ENCODE measurements at regions not wholly inside any gene's neighbourhood (a gene's known extent, or its start where the extent isn't known, plus 50 kb on each side); places are given as distances from the start of the nearest gene placed in this dataset.
A peak's percentile ranks its signal among the peaks of the same experiment; 100 is the strongest.

DNA sequence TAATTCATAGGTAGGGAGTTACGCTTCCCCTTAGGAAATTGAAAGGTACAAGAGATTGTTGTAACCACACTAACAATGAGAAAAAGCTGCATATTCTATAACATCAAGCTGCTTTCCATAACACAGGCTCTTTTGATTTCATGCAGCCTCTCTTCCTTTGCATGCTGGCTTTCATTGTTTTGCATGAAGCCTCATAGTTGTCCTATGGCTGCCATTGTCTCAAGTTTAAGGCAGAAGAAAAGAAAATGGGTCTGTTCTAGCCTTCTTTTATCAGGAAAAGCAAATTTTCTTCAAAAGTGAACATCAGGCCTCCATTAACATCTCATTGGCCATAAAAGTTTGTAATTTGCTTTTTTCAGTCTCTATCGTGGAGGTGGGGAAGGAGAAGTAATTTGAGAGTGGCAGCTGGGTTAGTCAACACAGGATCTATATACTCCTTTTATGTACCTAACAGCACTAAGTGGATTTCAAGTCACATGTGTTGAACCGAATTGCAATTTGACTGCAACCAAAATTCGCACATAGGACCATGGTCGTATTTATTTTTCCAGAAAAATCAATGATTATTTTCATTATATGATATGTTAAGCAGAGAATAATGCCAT is 248.5 kb upstream of the RND3 start:
- DNase-seq (ENCODE audit: low spot score), result no peak
- TF ChIP-seq, protein P1, sequence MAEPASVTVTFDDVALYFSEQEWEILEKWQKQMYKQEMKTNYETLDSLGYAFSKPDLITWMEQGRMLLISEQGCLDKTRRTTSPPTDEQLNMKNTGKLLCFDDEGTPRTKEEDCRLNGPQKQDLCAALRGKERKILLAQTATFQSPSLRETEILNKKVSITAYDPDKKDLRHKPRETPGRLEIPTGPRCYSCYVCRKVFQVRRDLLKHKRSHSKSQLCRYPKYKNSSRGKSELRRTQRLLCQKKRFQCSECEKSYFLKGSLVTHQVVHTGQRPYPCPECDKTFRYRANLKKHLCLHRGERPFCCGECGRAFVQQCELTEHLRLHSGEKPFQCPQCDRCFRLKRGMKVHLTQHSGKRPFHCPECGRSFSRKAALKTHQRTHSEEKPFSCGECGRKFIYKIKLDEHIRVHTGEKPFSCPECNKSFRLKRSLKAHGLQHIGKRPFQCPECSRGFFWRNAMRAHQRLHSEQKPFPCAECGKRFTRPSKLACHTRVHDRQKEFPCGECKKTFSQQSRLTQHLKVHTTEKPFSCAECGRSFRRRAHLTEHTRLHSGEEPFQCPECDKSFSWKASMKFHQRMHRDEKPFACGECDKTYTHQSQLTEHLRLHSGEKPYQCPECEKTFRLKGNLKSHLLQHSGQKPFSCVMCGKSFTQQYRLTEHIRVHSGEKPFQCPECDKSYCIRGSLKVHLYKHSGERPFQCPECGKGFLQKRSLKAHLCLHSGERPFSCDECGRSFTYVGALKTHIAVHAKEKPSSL (CRISPR knock-in tag; conservative IDR thresholded peaks at IDR 0.05), result 0 out of 2 replicates have a peak, but pooled peaks have one; percentile 65
- TF ChIP-seq, protein P2, sequence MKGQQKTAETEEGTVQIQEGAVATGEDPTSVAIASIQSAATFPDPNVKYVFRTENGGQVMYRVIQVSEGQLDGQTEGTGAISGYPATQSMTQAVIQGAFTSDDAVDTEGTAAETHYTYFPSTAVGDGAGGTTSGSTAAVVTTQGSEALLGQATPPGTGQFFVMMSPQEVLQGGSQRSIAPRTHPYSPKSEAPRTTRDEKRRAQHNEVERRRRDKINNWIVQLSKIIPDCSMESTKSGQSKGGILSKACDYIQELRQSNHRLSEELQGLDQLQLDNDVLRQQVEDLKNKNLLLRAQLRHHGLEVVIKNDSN (CRISPR knock-in tag; IDR thresholded peaks at IDR 0.05), result no peak
- TF ChIP-seq NFE2L1 (CRISPR knock-in tag; IDR thresholded peaks at IDR 0.05), result 0 out of 2 replicates have a peak, but pooled peaks have one; percentile 29
- no peak for TF ChIP-seq ZNF263 (CRISPR knock-in tag; IDR thresholded peaks at IDR 0.05; ENCODE audit: low read depth)
- TF ChIP-seq, protein P3, sequence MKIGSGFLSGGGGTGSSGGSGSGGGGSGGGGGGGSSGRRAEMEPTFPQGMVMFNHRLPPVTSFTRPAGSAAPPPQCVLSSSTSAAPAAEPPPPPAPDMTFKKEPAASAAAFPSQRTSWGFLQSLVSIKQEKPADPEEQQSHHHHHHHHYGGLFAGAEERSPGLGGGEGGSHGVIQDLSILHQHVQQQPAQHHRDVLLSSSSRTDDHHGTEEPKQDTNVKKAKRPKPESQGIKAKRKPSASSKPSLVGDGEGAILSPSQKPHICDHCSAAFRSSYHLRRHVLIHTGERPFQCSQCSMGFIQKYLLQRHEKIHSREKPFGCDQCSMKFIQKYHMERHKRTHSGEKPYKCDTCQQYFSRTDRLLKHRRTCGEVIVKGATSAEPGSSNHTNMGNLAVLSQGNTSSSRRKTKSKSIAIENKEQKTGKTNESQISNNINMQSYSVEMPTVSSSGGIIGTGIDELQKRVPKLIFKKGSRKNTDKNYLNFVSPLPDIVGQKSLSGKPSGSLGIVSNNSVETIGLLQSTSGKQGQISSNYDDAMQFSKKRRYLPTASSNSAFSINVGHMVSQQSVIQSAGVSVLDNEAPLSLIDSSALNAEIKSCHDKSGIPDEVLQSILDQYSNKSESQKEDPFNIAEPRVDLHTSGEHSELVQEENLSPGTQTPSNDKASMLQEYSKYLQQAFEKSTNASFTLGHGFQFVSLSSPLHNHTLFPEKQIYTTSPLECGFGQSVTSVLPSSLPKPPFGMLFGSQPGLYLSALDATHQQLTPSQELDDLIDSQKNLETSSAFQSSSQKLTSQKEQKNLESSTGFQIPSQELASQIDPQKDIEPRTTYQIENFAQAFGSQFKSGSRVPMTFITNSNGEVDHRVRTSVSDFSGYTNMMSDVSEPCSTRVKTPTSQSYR (CRISPR knock-in tag; IDR thresholded peaks at IDR 0.05), result no peak
- no peak for TF ChIP-seq ZNF232 (CRISPR knock-in tag; IDR thresholded peaks at IDR 0.05)
- TF ChIP-seq EMX1 (CRISPR knock-in tag; IDR thresholded peaks at IDR 0.05), result no peak
- TF ChIP-seq TCF7 (CRISPR knock-in tag; IDR thresholded peaks at IDR 0.05; ENCODE audit: low read depth), result no peak
- TF ChIP-seq, protein P4, sequence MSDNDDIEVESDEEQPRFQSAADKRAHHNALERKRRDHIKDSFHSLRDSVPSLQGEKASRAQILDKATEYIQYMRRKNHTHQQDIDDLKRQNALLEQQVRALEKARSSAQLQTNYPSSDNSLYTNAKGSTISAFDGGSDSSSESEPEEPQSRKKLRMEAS (CRISPR knock-in tag; IDR thresholded peaks at IDR 0.05), result 0 out of 2 replicates have a peak, but pooled peaks have one; percentile 26
- no peak for TF ChIP-seq ZNF219 (CRISPR knock-in tag; IDR thresholded peaks at IDR 0.05; ENCODE audit: borderline replicate concordance)
- TF ChIP-seq, protein P5, sequence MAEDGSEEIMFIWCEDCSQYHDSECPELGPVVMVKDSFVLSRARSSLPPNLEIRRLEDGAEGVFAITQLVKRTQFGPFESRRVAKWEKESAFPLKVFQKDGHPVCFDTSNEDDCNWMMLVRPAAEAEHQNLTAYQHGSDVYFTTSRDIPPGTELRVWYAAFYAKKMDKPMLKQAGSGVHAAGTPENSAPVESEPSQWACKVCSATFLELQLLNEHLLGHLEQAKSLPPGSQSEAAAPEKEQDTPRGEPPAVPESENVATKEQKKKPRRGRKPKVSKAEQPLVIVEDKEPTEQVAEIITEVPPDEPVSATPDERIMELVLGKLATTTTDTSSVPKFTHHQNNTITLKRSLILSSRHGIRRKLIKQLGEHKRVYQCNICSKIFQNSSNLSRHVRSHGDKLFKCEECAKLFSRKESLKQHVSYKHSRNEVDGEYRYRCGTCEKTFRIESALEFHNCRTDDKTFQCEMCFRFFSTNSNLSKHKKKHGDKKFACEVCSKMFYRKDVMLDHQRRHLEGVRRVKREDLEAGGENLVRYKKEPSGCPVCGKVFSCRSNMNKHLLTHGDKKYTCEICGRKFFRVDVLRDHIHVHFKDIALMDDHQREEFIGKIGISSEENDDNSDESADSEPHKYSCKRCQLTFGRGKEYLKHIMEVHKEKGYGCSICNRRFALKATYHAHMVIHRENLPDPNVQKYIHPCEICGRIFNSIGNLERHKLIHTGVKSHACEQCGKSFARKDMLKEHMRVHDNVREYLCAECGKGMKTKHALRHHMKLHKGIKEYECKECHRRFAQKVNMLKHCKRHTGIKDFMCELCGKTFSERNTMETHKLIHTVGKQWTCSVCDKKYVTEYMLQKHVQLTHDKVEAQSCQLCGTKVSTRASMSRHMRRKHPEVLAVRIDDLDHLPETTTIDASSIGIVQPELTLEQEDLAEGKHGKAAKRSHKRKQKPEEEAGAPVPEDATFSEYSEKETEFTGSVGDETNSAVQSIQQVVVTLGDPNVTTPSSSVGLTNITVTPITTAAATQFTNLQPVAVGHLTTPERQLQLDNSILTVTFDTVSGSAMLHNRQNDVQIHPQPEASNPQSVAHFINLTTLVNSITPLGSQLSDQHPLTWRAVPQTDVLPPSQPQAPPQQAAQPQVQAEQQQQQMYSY (CRISPR knock-in tag; IDR thresholded peaks at IDR 0.05), result no peak
- TF ChIP-seq, protein P6, sequence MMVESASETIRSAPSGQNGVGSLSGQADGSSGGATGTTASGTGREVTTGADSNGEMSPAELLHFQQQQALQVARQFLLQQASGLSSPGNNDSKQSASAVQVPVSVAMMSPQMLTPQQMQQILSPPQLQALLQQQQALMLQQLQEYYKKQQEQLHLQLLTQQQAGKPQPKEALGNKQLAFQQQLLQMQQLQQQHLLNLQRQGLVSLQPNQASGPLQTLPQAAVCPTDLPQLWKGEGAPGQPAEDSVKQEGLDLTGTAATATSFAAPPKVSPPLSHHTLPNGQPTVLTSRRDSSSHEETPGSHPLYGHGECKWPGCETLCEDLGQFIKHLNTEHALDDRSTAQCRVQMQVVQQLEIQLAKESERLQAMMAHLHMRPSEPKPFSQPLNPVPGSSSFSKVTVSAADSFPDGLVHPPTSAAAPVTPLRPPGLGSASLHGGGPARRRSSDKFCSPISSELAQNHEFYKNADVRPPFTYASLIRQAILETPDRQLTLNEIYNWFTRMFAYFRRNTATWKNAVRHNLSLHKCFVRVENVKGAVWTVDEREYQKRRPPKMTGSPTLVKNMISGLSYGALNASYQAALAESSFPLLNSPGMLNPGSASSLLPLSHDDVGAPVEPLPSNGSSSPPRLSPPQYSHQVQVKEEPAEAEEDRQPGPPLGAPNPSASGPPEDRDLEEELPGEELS (CRISPR knock-in tag; IDR thresholded peaks at IDR 0.05), result peak; percentile 14; the same call in 1 of the 2 replicates
- no peak for TF ChIP-seq NR2C2 (CRISPR knock-in tag; IDR thresholded peaks at IDR 0.05)
- TF ChIP-seq, protein P7, sequence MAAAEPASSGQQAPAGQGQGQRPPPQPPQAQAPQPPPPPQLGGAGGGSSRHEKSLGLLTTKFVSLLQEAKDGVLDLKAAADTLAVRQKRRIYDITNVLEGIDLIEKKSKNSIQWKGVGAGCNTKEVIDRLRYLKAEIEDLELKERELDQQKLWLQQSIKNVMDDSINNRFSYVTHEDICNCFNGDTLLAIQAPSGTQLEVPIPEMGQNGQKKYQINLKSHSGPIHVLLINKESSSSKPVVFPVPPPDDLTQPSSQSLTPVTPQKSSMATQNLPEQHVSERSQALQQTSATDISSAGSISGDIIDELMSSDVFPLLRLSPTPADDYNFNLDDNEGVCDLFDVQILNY (CRISPR knock-in tag; IDR thresholded peaks at IDR 0.05), result no peak
- TF ChIP-seq SP1 (CRISPR knock-in tag; conservative IDR thresholded peaks at IDR 0.05), result peak; percentile 58; the same call in 1 of the 2 replicates
- no peak for TF ChIP-seq SOX15 (CRISPR knock-in tag; IDR thresholded peaks at IDR 0.05)
- TF ChIP-seq, protein P8, sequence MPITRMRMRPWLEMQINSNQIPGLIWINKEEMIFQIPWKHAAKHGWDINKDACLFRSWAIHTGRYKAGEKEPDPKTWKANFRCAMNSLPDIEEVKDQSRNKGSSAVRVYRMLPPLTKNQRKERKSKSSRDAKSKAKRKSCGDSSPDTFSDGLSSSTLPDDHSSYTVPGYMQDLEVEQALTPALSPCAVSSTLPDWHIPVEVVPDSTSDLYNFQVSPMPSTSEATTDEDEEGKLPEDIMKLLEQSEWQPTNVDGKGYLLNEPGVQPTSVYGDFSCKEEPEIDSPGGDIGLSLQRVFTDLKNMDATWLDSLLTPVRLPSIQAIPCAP (CRISPR knock-in tag; IDR thresholded peaks at IDR 0.05), result no peak
- no peak for TF ChIP-seq GTF2I (CRISPR knock-in tag; conservative IDR thresholded peaks at IDR 0.05)
- TF ChIP-seq, protein P9, sequence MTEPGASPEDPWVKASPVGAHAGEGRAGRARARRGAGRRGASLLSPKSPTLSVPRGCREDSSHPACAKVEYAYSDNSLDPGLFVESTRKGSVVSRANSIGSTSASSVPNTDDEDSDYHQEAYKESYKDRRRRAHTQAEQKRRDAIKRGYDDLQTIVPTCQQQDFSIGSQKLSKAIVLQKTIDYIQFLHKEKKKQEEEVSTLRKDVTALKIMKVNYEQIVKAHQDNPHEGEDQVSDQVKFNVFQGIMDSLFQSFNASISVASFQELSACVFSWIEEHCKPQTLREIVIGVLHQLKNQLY (CRISPR knock-in tag; IDR thresholded peaks at IDR 0.05), result no peak
- no peak for TF ChIP-seq FOXP1 (CRISPR knock-in tag; IDR thresholded peaks at IDR 0.05; ENCODE audit: borderline replicate concordance)
- TF ChIP-seq, protein P10, sequence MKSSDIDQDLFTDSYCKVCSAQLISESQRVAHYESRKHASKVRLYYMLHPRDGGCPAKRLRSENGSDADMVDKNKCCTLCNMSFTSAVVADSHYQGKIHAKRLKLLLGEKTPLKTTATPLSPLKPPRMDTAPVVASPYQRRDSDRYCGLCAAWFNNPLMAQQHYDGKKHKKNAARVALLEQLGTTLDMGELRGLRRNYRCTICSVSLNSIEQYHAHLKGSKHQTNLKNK (CRISPR knock-in tag; IDR thresholded peaks at IDR 0.05), result no peak

More for the DNA sequence above, 248.5 kb upstream of the RND3 start:
- CTCF ChIA-PET, result interaction anchor here (1.0 kb wide), 1 partner anchor 25 kb away, joined by 3 read pairs; no protein-coding TSS in a partner anchor
- POLR2A ChIA-PET, result interaction anchor here (0.6 kb wide), 1 partner anchor 34 kb away, joined by 5 read pairs; no protein-coding TSS in a partner anchor
- ATAC-seq, result peak; percentile 81
- H3K27me3 Mint-ChIP-seq (ENCODE audit: low read depth), result no peaks in the 10 kb centered on the region; the same call in 1 of the 2 replicates
- H3K4me1 Mint-ChIP-seq, result peaks cover 67% of the 10 kb centered on the region
- peak overlapping the region; percentile 10; the same call in 1 of the 2 replicates for H3K4me3 Mint-ChIP-seq
- peaks cover 7% of the 10 kb centered on the region for H3K36me3 Mint-ChIP-seq
- peaks cover 4% of the 10 kb centered on the region for H3K9me3 Mint-ChIP-seq
- H3K27ac Mint-ChIP-seq, result peak overlapping the region; percentile 94

Data from WTC11 (cell line).